A549 (cell line): ENCODE measurements at regions not wholly inside any gene's neighbourhood (a gene's known extent, or its start where the extent isn't known, plus 50 kb on each side); places are given as distances from the start of the nearest gene placed in this dataset.

ENCODE experiments used
- ATAC-seq, 2 experiments: fragments of 200-7000 bp in 1 of 2; fragments of >200 bp in 1 of 2; cut with Nextera tagmentation in 1 of 2; cut with Tn5 transposase in 1 of 2; 3 replicates each; pipeline versions ENCODE4 v1.8.0 to v1.9.1; 2018 to 2020; ENCODE audit warnings: mild to moderate bottlenecking in 1 of 2, moderate library complexity in 1 of 2
- CTCF ChIA-PET: fragments of 300-600 bp; sonication (Branson Sonifier 250); formaldehyde crosslinking; extraction: SDS; loops from one replicate; lab custom pipeline; 2021; ENCODE audit warnings: antibody characterized with exemption, inconsistent platforms; lab: Yijun Ruan, JAX
- POLR2A ChIA-PET: fragments of 350-600 bp; formaldehyde crosslinking; extraction: SDS; loops from one replicate; lab custom pipeline; 2021; ENCODE audit warnings: antibody characterized with exemption, inconsistent platforms; lab: Yijun Ruan, JAX
- DNase-seq, 2 experiments: peaks; one replicate each; pipeline versions ENCODE4 v3.0.0 to v3.0.0-alpha.2; 2011 to 2016; ENCODE audit warnings: low read depth in 1 of 2, low spot score in 1 of 2
- FAIRE-seq: peaks from 2 replicates; lab custom pipeline; 2011; peaks lifted over from hg19 to GRCh38; lab: Jason Lieb, UNC
- H3K27ac ChIP-seq, 2 experiments: fragments of >200 bp; sonication (Bioruptor Twin); formaldehyde crosslinking; 3 replicates each; pipeline ENCODE4 v1.5.1; 2016 to 2017
- H3K4me1 ChIP-seq: fragments of >200 bp; sonication (Bioruptor Twin); formaldehyde crosslinking; 3 replicates; pipeline ENCODE4 v1.6.1; 2016
- H3K4me2 ChIP-seq: fragments of >200 bp; sonication (Bioruptor Twin); formaldehyde crosslinking; 3 replicates; pipeline ENCODE4 v1.6.1; 2016
- H3K4me3 ChIP-seq: fragments of >200 bp; sonication (Bioruptor Twin); formaldehyde crosslinking; 3 replicates; pipeline ENCODE4 v1.5.1; 2016
- H3K9me3 ChIP-seq: fragments of >200 bp; sonication (Bioruptor Twin); formaldehyde crosslinking; 3 replicates; pipeline ENCODE4 v1.6.1; 2016
- BCL3 ChIP-seq: fragments of >200 bp; sonication (Bioruptor Twin); formaldehyde crosslinking; IDR thresholded peaks from 3 replicates; pipeline ENCODE4 v1.6.1; 2016
- BHLHE40 ChIP-seq: IDR thresholded peaks from 2 replicates; pipeline ENCODE4 v1.6.1; 2012; ENCODE audit warnings: low read depth, low read length, inconsistent platforms
- CEBPB ChIP-seq, 2 experiments: fragments of >200 bp in 1 of 2; sonication (Bioruptor Twin) in 1 of 2; formaldehyde crosslinking in 1 of 2; IDR thresholded peaks; 2 replicates each; pipeline ENCODE4 v1.6.1; 2012 to 2016
- CTCF ChIP-seq: fragments of >200 bp; sonication (Bioruptor Twin); formaldehyde crosslinking; IDR thresholded peaks from 3 replicates; pipeline ENCODE4 v1.5.1; 2016
- EP300 ChIP-seq, 2 experiments: fragments of >200 bp; sonication (Bioruptor Twin); formaldehyde crosslinking; IDR thresholded peaks; 2 replicates in 1 of 2; 3 replicates in 1 of 2; pipeline ENCODE4 v1.6.1; 2016 to 2017
- ESRRA ChIP-seq: fragments of 150-350 bp; IDR thresholded peaks from 2 replicates; pipeline ENCODE4 v1.6.1; 2014; ENCODE audit warnings: mild to moderate bottlenecking, low read length, borderline replicate concordance
- FOSL2 ChIP-seq, 2 experiments: fragments of 450-650 bp in 1 of 2; fragments of >200 bp in 1 of 2; sonication (Bioruptor Twin) in 1 of 2; formaldehyde crosslinking; IDR thresholded peaks; 2 replicates each; pipeline versions ENCODE4 v1.5.0 to v1.6.1; 2016 to 2020; ENCODE audit warnings: mild to moderate bottlenecking in 1 of 2, moderate library complexity in 1 of 2
- HDAC2 ChIP-seq: fragments of 200-600 bp; sonication (generic); IDR thresholded peaks from 2 replicates; pipeline ENCODE4 v1.6.1; 2016
- HEYL ChIP-seq: fragments of 250-450 bp; sonication (Bioruptor Pico); IDR thresholded peaks from 2 replicates; pipeline ENCODE4 v1.8.0; 2021; ENCODE audit warnings: mild to moderate bottlenecking, moderate library complexity
- JUNB ChIP-seq: fragments of >200 bp; sonication (Bioruptor Twin); formaldehyde crosslinking; IDR thresholded peaks from 2 replicates; pipeline ENCODE4 v1.6.1; 2016
- KDM5A ChIP-seq: fragments of 200-600 bp; sonication (generic); IDR thresholded peaks from 2 replicates; pipeline ENCODE4 v1.6.1; 2016; ENCODE audit warnings: antibody characterized with exemption, mild to moderate bottlenecking
- MAFK ChIP-seq: fragments of 450-650 bp; IDR thresholded peaks from 2 replicates; pipeline ENCODE4 v1.6.1; 2014; ENCODE audit not compliant: partially characterized antibody
- MYC ChIP-seq: IDR thresholded peaks from 2 replicates; pipeline ENCODE4 v1.6.1; 2012; ENCODE audit warnings: mild to moderate bottlenecking, inconsistent platforms, low read length, improper control_type of control experiment, borderline replicate concordance
- NPAS2 ChIP-seq: fragments of 250-450 bp; sonication (Bioruptor Pico); IDR thresholded peaks from 2 replicates; pipeline ENCODE4 v1.8.0; 2022; ENCODE audit warnings: mild to moderate bottlenecking, moderate library complexity, borderline replicate concordance
- PBX3 ChIP-seq: IDR thresholded peaks from 2 replicates; pipeline ENCODE4 v1.6.1; 2012
- POLR2A ChIP-seq: IDR thresholded peaks from 2 replicates; pipeline ENCODE4 v1.6.1; 2012; ENCODE audit warnings: mild to moderate bottlenecking, low read length
- POLR2AphosphoS2 ChIP-seq: conservative IDR thresholded peaks from 2 replicates; pipeline ENCODE4 v1.6.1; 2012; ENCODE audit warnings: low read length, improper control_type of control experiment, inconsistent platforms
- RAD21 ChIP-seq, 2 experiments: fragments of >200 bp in 1 of 2; sonication (Bioruptor Twin) in 1 of 2; formaldehyde crosslinking in 1 of 2; IDR thresholded peaks in 1 of 2; conservative IDR thresholded peaks in 1 of 2; 2 replicates in 1 of 2; 3 replicates in 1 of 2; pipeline ENCODE4 v1.6.1; 2012 to 2018; ENCODE audit warnings: inconsistent platforms in 1 of 2
- RARB ChIP-seq: fragments of 250-450 bp; sonication (Bioruptor Pico); IDR thresholded peaks from 2 replicates; pipeline ENCODE4 v1.8.0; 2021; ENCODE audit warnings: mild to moderate bottlenecking, moderate library complexity
- REST ChIP-seq: fragments of 200-600 bp; sonication (generic); IDR thresholded peaks from 2 replicates; pipeline ENCODE4 v1.6.1; 2016; ENCODE audit warnings: antibody characterized with exemption, mild to moderate bottlenecking, moderate library complexity
- SREBF2 ChIP-seq: fragments of 450-650 bp; IDR thresholded peaks from 2 replicates; pipeline ENCODE4 v1.6.1; 2014; ENCODE audit warnings: mild to moderate bottlenecking, moderate library complexity
- TFCP2L1 ChIP-seq: fragments of 250-450 bp; sonication (Bioruptor Pico); IDR thresholded peaks from 2 replicates; pipeline ENCODE4 v1.5.0; 2021; ENCODE audit warnings: mild to moderate bottlenecking
- ZFP36 ChIP-seq: fragments of 450-650 bp; IDR thresholded peaks from 2 replicates; pipeline ENCODE4 v1.6.1; 2014; ENCODE audit warnings: borderline replicate concordance; ENCODE audit not compliant: partially characterized antibody
- ZNF302 ChIP-seq: fragments of 250-450 bp; sonication (Bioruptor Pico); IDR thresholded peaks from 2 replicates; pipeline ENCODE4 v1.9.0; 2021; ENCODE audit warnings: inconsistent platforms, mild to moderate bottlenecking, moderate library complexity
- WGBS: methylation state at CpG from one replicate; pipeline ENCODE4 v1.1.6; 2017; ENCODE audit errors: missing lambda C conversion rate; 5-methylcytosine and 5-hydroxymethylcytosine counted together

- TF ChIP-seq POLR2AphosphoS2: no peak
- TF ChIP-seq RAD21 (conservative IDR thresholded peaks at IDR 0.05 in 1 of 2, IDR thresholded peaks at IDR 0.05 in 1 of 2): no peak
- TF ChIP-seq FOSL2 (IDR thresholded peaks at IDR 0.05): no peak
- no peak for TF ChIP-seq FOSL2 (CRISPR knock-in tag; IDR thresholded peaks at IDR 0.05)
- no peak for TF ChIP-seq KDM5A
- TF ChIP-seq HEYL (CRISPR knock-in tag): no peak
- no peak for TF ChIP-seq ZNF302 (CRISPR knock-in tag)
- no peak for TF ChIP-seq ZFP36
- no peak for TF ChIP-seq CTCF
- no peak for TF ChIP-seq HDAC2
- no peak for TF ChIP-seq TFCP2L1 (CRISPR knock-in tag)
- no peak for TF ChIP-seq JUNB
- no peak for TF ChIP-seq EP300 (IDR thresholded peaks at IDR 0.05)
- TF ChIP-seq PBX3: no peak
- no peak for TF ChIP-seq BCL3
- TF ChIP-seq CEBPB (IDR thresholded peaks at IDR 0.05): no peak
- TF ChIP-seq RARB: no peak
- no peak for TF ChIP-seq MAFK
- TF ChIP-seq NPAS2 (CRISPR knock-in tag): no peak
- no peak for TF ChIP-seq POLR2A
- TF ChIP-seq, all 56 proteins: peak for 0
- 70% methylated on average over 19 of the region's 19 CpGs for WGBS
- ATAC-seq (no peak; a peak in 2 of 6 replicates), DNase-seq (no peak), FAIRE-seq (no peak)
- H3K4me3 ChIP-seq: no peak overlapping the region
- 0 out of 6 replicates have a peak overlapping the region, but pooled peaks of 1 of the 2 experiments have one; percentile 2 for H3K27ac ChIP-seq
- peaks cover 6% of the 10 kb centered on the region; the same call in 2 of the 3 replicates for H3K4me1 ChIP-seq
- H3K4me2 ChIP-seq: no peak overlapping the region
- peaks cover 6% of the 10 kb centered on the region; the same call in 1 of the 3 replicates for H3K9me3 ChIP-seq
- ChIA-PET POLR2A (no interaction called here), CTCF (interaction anchor here (0.7 to 1.2 kb wide), 2 partner anchors 9 to 35 kb away, joined by 3 to 5 read pairs; no protein-coding TSS in a partner anchor)
Measured at GRCh38 chr15:70160803-70161565, 63.3 kb upstream of the TLE3 start.

GRCh38 chr15:70160267-70160666 is 62.5 kb upstream of the TLE3 start:
- TF ChIP-seq FOSL2 (IDR thresholded peaks at IDR 0.05) (peak; percentile 13; the same call in 1 of the 2 replicates), FOSL2 (CRISPR knock-in tag; IDR thresholded peaks at IDR 0.05) (peak; percentile 54), HDAC2 (no peak), MYC (no peak), SREBF2 (no peak), BHLHE40 (no peak), JUNB (no peak), REST (no peak), ESRRA (peak; percentile 64; the same call in 1 of the 2 replicates)
- POLR2A ChIA-PET: no interaction called here
- FAIRE-seq (no peak), DNase-seq (no peak), ATAC-seq (no peak; a peak in 2 of 6 replicates)
- Histone ChIP-seq H3K4me1 (peaks cover 6% of the 10 kb centered on the region; the same call in 2 of the 3 replicates), H3K9me3 (peaks cover 6% of the 10 kb centered on the region; the same call in 1 of the 3 replicates), H3K4me3 (no peak overlapping the region), H3K27ac (no peak overlapping the region), H3K4me2 (no peak overlapping the region)
- WGBS: 5% methylated on average over 1 of the region's 1 CpG
- CTCF ChIA-PET: interaction anchor here (0.9 to 1.2 kb wide), 2 partner anchors 9 to 15 kb away, joined by 3 to 5 read pairs; no protein-coding TSS in a partner anchor
